ENCODE measurements at regions not wholly inside any gene's neighbourhood (a gene's known extent, or its start where the extent isn't known, plus 50 kb on each side); places are given as distances from the start of the nearest gene placed in this dataset.
"Not testable (repeated sequence)": the region's sequence is repeated elsewhere in the genome, so short reads cannot be mapped to it uniquely, and the experiment has no call there.

GRCh38 chr7:16284581-16284980 is 136.8 kb downstream of the CRPPA start:
- H3K4me3 ChIP-seq (ENCODE audit: low read length) = no peak overlapping the region
- no peaks in the 10 kb centered on the region for H3K9me3 ChIP-seq (ENCODE audit: control insufficient read depth, low read length)
- H3K27me3 ChIP-seq (ENCODE audit: control insufficient read depth, insufficient read depth) = no peaks in the 10 kb centered on the region
- WGBS = 76% methylated on average over 4 of the region's 4 CpGs
- ATAC-seq (no peak), DNase-seq (no peak)
- no peak overlapping the region for H3K27ac ChIP-seq (ENCODE audit: low read length)
- no peaks in the 10 kb centered on the region for H3K4me1 ChIP-seq (ENCODE audit: control insufficient read depth, insufficient read depth, low read length)
- intact Hi-C loops (cut with DNase I) = no loop called here

GRCh38 chr7:16278167-16278787 is 143.1 kb downstream of the CRPPA start:
- no peak for ATAC-seq
- H3K4me1 ChIP-seq (ENCODE audit: control insufficient read depth, insufficient read depth, low read length) = peaks cover 3% of the 10 kb centered on the region
- H3K4me3 ChIP-seq (ENCODE audit: low read length) = no peak overlapping the region
- DNase-seq = no peak
- intact Hi-C loops (cut with DNase I) = no loop called here
- no peaks in the 10 kb centered on the region for H3K27me3 ChIP-seq (ENCODE audit: control insufficient read depth, insufficient read depth)
- no peak overlapping the region for H3K27ac ChIP-seq (ENCODE audit: low read length)
- 82% methylated on average over 1 of the region's 1 CpG for WGBS
- no peaks in the 10 kb centered on the region for H3K9me3 ChIP-seq (ENCODE audit: control insufficient read depth, low read length)

- intact Hi-C loops (cut with DNase I) = no loop called here
- Histone ChIP-seq H3K9me3 (ENCODE audit: control insufficient read depth, low read length) (no peaks in the 10 kb centered on the region), H3K4me3 (ENCODE audit: low read length) (no peak overlapping the region), H3K27me3 (ENCODE audit: control insufficient read depth, insufficient read depth) (no peaks in the 10 kb centered on the region), H3K27ac (ENCODE audit: low read length) (no peak overlapping the region), H3K4me1 (ENCODE audit: control insufficient read depth, insufficient read depth, low read length) (peaks cover 1% of the 10 kb centered on the region)
- DNase-seq (no peak), ATAC-seq (no peak)
- 32% methylated on average over 2 of the region's 2 CpGs for whole genome bisulfite sequencing
Observed at GRCh38 chr7:16271990-16272665, 149.2 kb downstream of the CRPPA start.

- ATAC-seq (no peak), DNase-seq (no peak)
- Histone ChIP-seq H3K27ac (ENCODE audit: low read length) (no peak overlapping the region), H3K4me1 (ENCODE audit: control insufficient read depth, insufficient read depth, low read length) (peaks cover 1% of the 10 kb centered on the region), H3K9me3 (ENCODE audit: control insufficient read depth, low read length) (no peaks in the 10 kb centered on the region), H3K27me3 (ENCODE audit: control insufficient read depth, insufficient read depth) (no peaks in the 10 kb centered on the region), H3K4me3 (ENCODE audit: low read length) (no peak overlapping the region)
- intact Hi-C loops (cut with DNase I) = no loop called here
- 78% methylated on average over 1 of the region's 1 CpG for WGBS
Observed at GRCh38 chr7:16271355-16271915, 149.9 kb downstream of the CRPPA start.

GRCh38 chr7:16270844-16271243 is 150.5 kb downstream of the CRPPA start:
- Histone ChIP-seq H3K27me3 (ENCODE audit: control insufficient read depth, insufficient read depth) (no peaks in the 10 kb centered on the region), H3K9me3 (ENCODE audit: control insufficient read depth, low read length) (no peaks in the 10 kb centered on the region), H3K4me3 (ENCODE audit: low read length) (no peak overlapping the region), H3K27ac (ENCODE audit: low read length) (no peak overlapping the region), H3K4me1 (ENCODE audit: control insufficient read depth, insufficient read depth, low read length) (peaks cover 1% of the 10 kb centered on the region)
- no peak for ATAC-seq
- no peak for DNase-seq
- 78% methylated on average over 4 of the region's 4 CpGs for WGBS
- intact Hi-C loops (cut with DNase I) = no loop called here

GRCh38 chr7:16268821-16269768 is 152.2 kb downstream of the CRPPA start:
- Histone ChIP-seq H3K27ac (ENCODE audit: low read length) (no peak overlapping the region), H3K9me3 (ENCODE audit: control insufficient read depth, low read length) (no peaks in the 10 kb centered on the region), H3K4me3 (ENCODE audit: low read length) (no peak overlapping the region), H3K4me1 (ENCODE audit: control insufficient read depth, insufficient read depth, low read length) (no peaks in the 10 kb centered on the region), H3K27me3 (ENCODE audit: control insufficient read depth, insufficient read depth) (no peaks in the 10 kb centered on the region)
- ATAC-seq = peak in 1 of 2 donors; percentile 51
- no peak for DNase-seq
- 64% methylated on average over 12 of the region's 12 CpGs for WGBS
- intact Hi-C loops (cut with DNase I) = no loop called here

GRCh38 chr7:16267953-16268820 is 153.2 kb downstream of the CRPPA start:
- H3K9me3 ChIP-seq (ENCODE audit: control insufficient read depth, low read length) = no peaks in the 10 kb centered on the region
- intact Hi-C loops (cut with DNase I) = no loop called here
- no peaks in the 10 kb centered on the region for H3K4me1 ChIP-seq (ENCODE audit: control insufficient read depth, insufficient read depth, low read length)
- 95% methylated on average over 5 of the region's 5 CpGs for WGBS
- H3K4me3 ChIP-seq (ENCODE audit: low read length) = no peak overlapping the region
- no peak for ATAC-seq
- no peaks in the 10 kb centered on the region for H3K27me3 ChIP-seq (ENCODE audit: control insufficient read depth, insufficient read depth)
- H3K27ac ChIP-seq (ENCODE audit: low read length) = no peak overlapping the region
- DNase-seq = no peak

- WGBS = 64% methylated on average over 1 of the region's 1 CpG
- ATAC-seq (no peak), DNase-seq (no peak)
- no peaks in the 10 kb centered on the region for H3K9me3 ChIP-seq (ENCODE audit: control insufficient read depth, low read length)
- intact Hi-C loops (cut with DNase I) = no loop called here
- H3K4me1 ChIP-seq (ENCODE audit: control insufficient read depth, insufficient read depth, low read length) = no peaks in the 10 kb centered on the region
- no peak overlapping the region for H3K27ac ChIP-seq (ENCODE audit: low read length)
- H3K27me3 ChIP-seq (ENCODE audit: control insufficient read depth, insufficient read depth) = no peaks in the 10 kb centered on the region
- no peak overlapping the region for H3K4me3 ChIP-seq (ENCODE audit: low read length)
Observed at GRCh38 chr7:16266877-16267276, 154.5 kb downstream of the CRPPA start.

GRCh38 chr7:16266470-16266869 is 154.9 kb downstream of the CRPPA start:
- H3K27ac ChIP-seq (ENCODE audit: low read length); H3K9me3 ChIP-seq (ENCODE audit: control insufficient read depth, low read length); ATAC-seq; DNase-seq; H3K4me3 ChIP-seq (ENCODE audit: low read length); intact Hi-C loops (cut with DNase I); H3K27me3 ChIP-seq (ENCODE audit: control insufficient read depth, insufficient read depth); H3K4me1 ChIP-seq (ENCODE audit: control insufficient read depth, insufficient read depth, low read length): not testable (repeated sequence)
- WGBS = 84% methylated on average over 9 of the region's 9 CpGs

- WGBS = 90% methylated on average over 3 of the region's 3 CpGs
- no peaks in the 10 kb centered on the region for H3K9me3 ChIP-seq (ENCODE audit: control insufficient read depth, low read length)
- no peak overlapping the region for H3K4me3 ChIP-seq (ENCODE audit: low read length)
- DNase-seq (no peak), ATAC-seq (no peak)
- H3K4me1 ChIP-seq (ENCODE audit: control insufficient read depth, insufficient read depth, low read length) = no peaks in the 10 kb centered on the region
- no peak overlapping the region for H3K27ac ChIP-seq (ENCODE audit: low read length)
- intact Hi-C loops (cut with DNase I) = no loop called here
- H3K27me3 ChIP-seq (ENCODE audit: control insufficient read depth, insufficient read depth) = no peaks in the 10 kb centered on the region
Observed at GRCh38 chr7:16265863-16266458, 155.4 kb downstream of the CRPPA start.

Data from right cardiac atrium (tissue), 5 donors.